H1 (cell line): ENCODE measurements at regions not wholly inside any gene's neighbourhood (a gene's known extent, or its start where the extent isn't known, plus 50 kb on each side); places are given as distances from the start of the nearest gene placed in this dataset.

Experiments
- CTCF ChIA-PET: fragments of 300-600 bp; sonication (Branson Sonifier 250); formaldehyde crosslinking; loops from one replicate; lab custom pipeline; 2021; ENCODE audit not compliant: partially characterized antibody; lab: Charles Lee
- POLR2A ChIA-PET: fragments of 300-600 bp; sonication (Branson Sonifier 250); formaldehyde crosslinking; loops from one replicate; lab custom pipeline; 2021; ENCODE audit warnings: inconsistent platforms; ENCODE audit not compliant: partially characterized antibody; lab: Charles Lee
- DNase-seq, 2 experiments: peaks; one replicate each; pipeline versions ENCODE4 v3.0.0 to v3.0.0-alpha.2; 2010 to 2022; ENCODE audit warnings: low spot score in 2 of 2, low read depth in 1 of 2, mixed read lengths in 1 of 2
- FAIRE-seq: peaks from 2 replicates; lab custom pipeline; 2011; peaks lifted over from hg19 to GRCh38; lab: Jason Lieb, UNC
- H2AFZ ChIP-seq: 2 replicates; pipeline ENCODE4 v1.8.1; 2012; ENCODE audit warnings: low read length, inconsistent platforms
- H2AK5ac ChIP-seq: 2 replicates; pipeline ENCODE4 v1.6.1; 2013; ENCODE audit warnings: low read depth, low read length
- H2BK120ac ChIP-seq: replicated peaks from 2 replicates; pipeline ENCODE3; 2013; ENCODE audit warnings: low read depth, low read length, inconsistent platforms
- H2BK12ac ChIP-seq: 2 replicates; pipeline ENCODE4 v1.6.1; 2013; ENCODE audit warnings: low read depth, low read length
- H2BK15ac ChIP-seq: 2 replicates; pipeline ENCODE4 v1.6.1; 2013; ENCODE audit warnings: low read length
- H2BK20ac ChIP-seq: 2 replicates; pipeline ENCODE4 v1.6.1; 2013; ENCODE audit warnings: low read length
- H2BK5ac ChIP-seq: 2 replicates; pipeline ENCODE4 v1.6.1; 2013; ENCODE audit warnings: low read depth, low read length
- H3K14ac ChIP-seq: 2 replicates; pipeline ENCODE4 v1.6.1; 2013; ENCODE audit warnings: inconsistent platforms; ENCODE audit not compliant: insufficient read length
- H3K18ac ChIP-seq: 2 replicates; pipeline ENCODE4 v1.6.1; 2013; ENCODE audit warnings: low read length; ENCODE audit errors: extremely low read depth
- H3K23ac ChIP-seq: 2 replicates; pipeline ENCODE4 v1.6.1; 2013; ENCODE audit warnings: inconsistent platforms; ENCODE audit not compliant: insufficient read length
- H3K23me2 ChIP-seq: 2 replicates; pipeline ENCODE4 v1.6.1; 2013; ENCODE audit warnings: low read depth, low read length
- H3K27ac ChIP-seq: 2 replicates; pipeline ENCODE4 v1.6.1; 2011; ENCODE audit warnings: low read depth, low read length, inconsistent platforms
- H3K27me3 ChIP-seq, 4 experiments: replicated peaks in 1 of 4; 1 replicate in 1 of 4; 2 replicates in 3 of 4; pipeline versions ENCODE4 v1.6.1 to v1.8.1; 2011 to 2013; ENCODE audit warnings: low read length in 3 of 4, mild to moderate bottlenecking in 3 of 4, inconsistent platforms in 2 of 4, mixed read lengths in 2 of 4, moderate library complexity in 1 of 4; ENCODE audit not compliant: control insufficient read depth in 3 of 4, insufficient read depth in 3 of 4; ENCODE audit errors: extremely low read depth in 1 of 4
- H3K36me3 ChIP-seq, 4 experiments: 2 replicates each; pipeline versions ENCODE4 v1.6.1 to v1.8.1; 2011 to 2013; ENCODE audit warnings: mild to moderate bottlenecking in 4 of 4, low read length in 3 of 4, moderate library complexity in 2 of 4, control low read depth in 1 of 4, inconsistent platforms in 1 of 4; ENCODE audit not compliant: insufficient read depth in 4 of 4, control insufficient read depth in 2 of 4
- H3K4ac ChIP-seq: replicated peaks from 2 replicates; pipeline ENCODE3; 2013; ENCODE audit warnings: low read length, low read depth, mixed read lengths, inconsistent platforms; ENCODE audit not compliant: insufficient read length
- H3K4me1 ChIP-seq, 4 experiments: replicated peaks in 1 of 4; 1 replicate in 1 of 4; 2 replicates in 3 of 4; pipeline versions ENCODE4 v1.6.1 to v1.8.1; 2011 to 2013; ENCODE audit warnings: low read length in 3 of 4, inconsistent platforms in 2 of 4, mixed read lengths in 1 of 4; ENCODE audit not compliant: insufficient read depth in 4 of 4, control insufficient read depth in 3 of 4
- H3K4me2 ChIP-seq, 2 experiments: 2 replicates each; pipeline versions ENCODE4 v1.6.1 to v1.8.1; 2011 to 2013; ENCODE audit warnings: low read depth in 2 of 2, low read length in 2 of 2, control low read depth in 1 of 2, inconsistent platforms in 1 of 2, mild to moderate bottlenecking in 1 of 2; ENCODE audit not compliant: insufficient read depth in 1 of 2
- H3K4me3 ChIP-seq, 4 experiments: fragments of 200-600, 300-600 bp in 1 of 4; sonication (generic), shearing (Covaris generic), sonication (Bioruptor Twin) in 1 of 4; 2 replicates each; pipeline versions ENCODE4 v1.5.1 to v1.8.1; 2011 to 2016; ENCODE audit warnings: low read length in 4 of 4, low read depth in 3 of 4, control low read depth in 2 of 4, inconsistent platforms in 2 of 4, mild to moderate bottlenecking in 2 of 4, mixed read lengths in 1 of 4, moderate library complexity in 1 of 4; ENCODE audit not compliant: insufficient read depth in 2 of 4; ENCODE audit errors: extremely low read depth in 1 of 4
- H3K56ac ChIP-seq: replicated peaks from 2 replicates; pipeline ENCODE3; 2013; ENCODE audit warnings: low read depth, mild to moderate bottlenecking, mixed read lengths, low read length, inconsistent platforms; ENCODE audit not compliant: insufficient read length
- H3K79me1 ChIP-seq: 2 replicates; pipeline ENCODE4 v1.6.1; 2013; ENCODE audit warnings: low read depth, low read length, control low read depth
- H3K79me2 ChIP-seq, 2 experiments: 2 replicates each; pipeline versions ENCODE4 v1.6.1 to v1.8.1; 2012 to 2013; ENCODE audit warnings: low read length in 2 of 2, mild to moderate bottlenecking in 2 of 2, inconsistent platforms in 1 of 2; ENCODE audit not compliant: insufficient read depth in 2 of 2, control insufficient read depth in 1 of 2
- H3K9ac ChIP-seq, 4 experiments: replicated peaks in 1 of 4; 1 replicate in 1 of 4; 2 replicates in 3 of 4; pipeline versions ENCODE4 v1.6.1 to v1.8.1; 2011 to 2013; ENCODE audit warnings: low read depth in 3 of 4, low read length in 3 of 4, control low read depth in 2 of 4, mild to moderate bottlenecking in 2 of 4, moderate library complexity in 2 of 4, inconsistent platforms in 1 of 4; ENCODE audit errors: extremely low read depth in 1 of 4
- H3K9me3 ChIP-seq, 2 experiments: 2 replicates each; pipeline versions ENCODE4 v1.6.1 to v1.8.1; 2012 to 2013; ENCODE audit warnings: mild to moderate bottlenecking in 2 of 2, moderate library complexity in 2 of 2, control low read depth in 1 of 2, inconsistent platforms in 1 of 2, low read depth in 1 of 2, low read length in 1 of 2, mixed read lengths in 1 of 2; ENCODE audit not compliant: insufficient read depth in 2 of 2
- H4K20me1 ChIP-seq, 2 experiments: replicated peaks in 1 of 2; 2 replicates each; pipeline versions ENCODE3 to v1.8.1; 2011 to 2013; ENCODE audit warnings: inconsistent platforms in 2 of 2, low read length in 2 of 2, mild to moderate bottlenecking in 1 of 2; ENCODE audit not compliant: insufficient read depth in 2 of 2, control insufficient read depth in 1 of 2
- H4K5ac ChIP-seq: 2 replicates; pipeline ENCODE4 v1.6.1; 2013; ENCODE audit warnings: low read length, low read depth, mixed read lengths, inconsistent platforms; ENCODE audit not compliant: insufficient read length
- H4K8ac ChIP-seq: 2 replicates; pipeline ENCODE4 v1.8.0; 2013; ENCODE audit warnings: mild to moderate bottlenecking, moderate library complexity, low read length, inconsistent platforms; ENCODE audit not compliant: insufficient read depth; ENCODE audit errors: extremely low read depth
- H4K91ac ChIP-seq: replicated peaks from 2 replicates; pipeline ENCODE3; 2013; ENCODE audit warnings: low read length, mixed read lengths, inconsistent platforms; ENCODE audit not compliant: insufficient read length
- EP300 ChIP-seq, 2 experiments: IDR thresholded peaks; 1 replicate in 1 of 2; 2 replicates in 1 of 2; pipeline ENCODE4 v1.6.1; 2011 to 2012; ENCODE audit warnings: low read depth in 2 of 2, low read length in 2 of 2, mild to moderate bottlenecking in 2 of 2, borderline replicate concordance in 1 of 2, inconsistent platforms in 1 of 2, moderate library complexity in 1 of 2
- WGBS, 2 experiments: shearing (Covaris generic) in 1 of 2; methylation state at CpG; one replicate each; pipeline versions ENCODE4 v1.1.6 to v1.1.7; 2013 to 2015; ENCODE audit warnings: low lambda C conversion rate in 2 of 2, mixed read lengths in 2 of 2, inconsistent platforms in 1 of 2, low coverage in 1 of 2, missing lambda C conversion rate in 1 of 2; ENCODE audit not compliant: insufficient replicate concordance in 2 of 2, insufficient coverage in 1 of 2, insufficient read length in 1 of 2; ENCODE audit errors: extremely low coverage in 1 of 2, missing lambda C conversion rate in 1 of 2; 5-methylcytosine and 5-hydroxymethylcytosine counted together

- TF ChIP-seq EP300 (IDR thresholded peaks at IDR 0.05; ENCODE audit: borderline replicate concordance in 1 of 2, low read depth in 2 of 2, low read length in 2 of 2): no peak
- TF ChIP-seq, all 59 proteins: peak for 0
- H2AFZ ChIP-seq: no peak overlapping the region
- no peaks in the 10 kb centered on the region; the same call in 1 of the 2 replicates for H3K23me2 ChIP-seq
- no peaks in the 10 kb centered on the region for H3K79me1 ChIP-seq
- no peak overlapping the region for H4K8ac ChIP-seq
- no peak overlapping the region for H3K4ac ChIP-seq
- no peaks in the 10 kb centered on the region for H3K27me3 ChIP-seq
- ChIA-PET CTCF (interaction anchor here (0.7 to 15.1 kb wide), 8 partner anchors 9 to 380 kb away, joined by 3 to 137 read pairs (median 5); no protein-coding TSS in a partner anchor), POLR2A (no interaction called here)
- no peaks in the 10 kb centered on the region for H3K4me1 ChIP-seq
- H3K36me3 ChIP-seq: no peaks in the 10 kb centered on the region
- no peak overlapping the region for H3K4me2 ChIP-seq
- no peak overlapping the region for H3K56ac ChIP-seq
- DNase-seq: no peak
- 92% methylated on average over 10 of the region's 10 CpGs; no CpG with 5 or more reads in 1 of the 2 experiments for whole genome bisulfite sequencing, 2 experiments
- H2AK5ac ChIP-seq: no peak overlapping the region
- H2BK20ac ChIP-seq: no peak overlapping the region
- H2BK12ac ChIP-seq: no peak overlapping the region
- H3K9ac ChIP-seq: no peak overlapping the region
- H2BK5ac ChIP-seq: no peak overlapping the region
- no peaks in the 10 kb centered on the region for H3K79me2 ChIP-seq
- H4K91ac ChIP-seq: no peak overlapping the region
- FAIRE-seq: no peak
- no peak overlapping the region for H3K14ac ChIP-seq
- H3K18ac ChIP-seq: no peak overlapping the region
- H2BK15ac ChIP-seq: no peak overlapping the region
- no peaks in the 10 kb centered on the region for H4K20me1 ChIP-seq
- H3K27ac ChIP-seq: no peak overlapping the region
- H3K23ac ChIP-seq: no peak overlapping the region
- no peaks in the 10 kb centered on the region for H3K9me3 ChIP-seq
- no peak overlapping the region for H3K4me3 ChIP-seq
- no peak overlapping the region for H2BK120ac ChIP-seq
- H4K5ac ChIP-seq: no peak overlapping the region
Measured at GRCh38 chr2:42848726-42849290, 56.4 kb upstream of the HAAO start.
